SK-N-MC (cell line): ENCODE measurements at regions not wholly inside any gene's neighbourhood (a gene's known extent, or its start where the extent isn't known, plus 50 kb on each side); places are given as distances from the start of the nearest gene placed in this dataset.
"Not testable (repeated sequence)": the region's sequence is repeated elsewhere in the genome, so short reads cannot be mapped to it uniquely, and the experiment has no call there.

ENCODE experiments used
- DNase-seq: peaks from one replicate; pipeline ENCODE4 v3.0.0-alpha.2; 2011; ENCODE audit warnings: low read depth, low spot score
- H3K27ac ChIP-seq: fragments of 200-600 bp; sonication (generic); 2 replicates; pipeline ENCODE4 v1.5.1; 2016; ENCODE audit warnings: mixed run types
- H3K36me3 ChIP-seq: fragments of 200-600 bp; sonication (generic); 2 replicates; pipeline ENCODE4 v1.6.1; 2017; ENCODE audit warnings: antibody characterized with exemption, low read length, mixed read lengths; ENCODE audit not compliant: insufficient read depth
- H3K4me3 ChIP-seq: fragments of 200-600 bp; sonication (generic); 2 replicates; pipeline ENCODE4 v1.5.1; 2016
- H3K9ac ChIP-seq: fragments of 200-600 bp; sonication (generic); 2 replicates; pipeline ENCODE4 v1.8.0; 2017; ENCODE audit warnings: mixed run types, mixed read lengths; ENCODE audit not compliant: insufficient read length
- H3K9me3 ChIP-seq: fragments of 200-600 bp; sonication (generic); 2 replicates; pipeline ENCODE4 v1.6.1; 2017; ENCODE audit warnings: low read depth, mild to moderate bottlenecking, antibody characterized with exemption, low read length, moderate library complexity, mixed read lengths
- EZH2 ChIP-seq: fragments of 200-600 bp; sonication (generic); IDR thresholded peaks from one replicate; pipeline ENCODE4 v1.6.1; 2017; ENCODE audit warnings: antibody characterized with exemption
- FOXP2 ChIP-seq: optimal IDR thresholded peaks from 2 replicates; pipeline ENCODE3; 2011; ENCODE audit warnings: mild to moderate bottlenecking, moderate library complexity; ENCODE audit not compliant: insufficient read depth; ENCODE audit errors: extremely low read length, control extremely low read depth
- POLR2AphosphoS5 ChIP-seq: IDR thresholded peaks from 2 replicates; pipeline ENCODE4 v1.6.1; 2012; ENCODE audit warnings: mild to moderate bottlenecking, low read depth, low read length, borderline replicate concordance

DNA sequence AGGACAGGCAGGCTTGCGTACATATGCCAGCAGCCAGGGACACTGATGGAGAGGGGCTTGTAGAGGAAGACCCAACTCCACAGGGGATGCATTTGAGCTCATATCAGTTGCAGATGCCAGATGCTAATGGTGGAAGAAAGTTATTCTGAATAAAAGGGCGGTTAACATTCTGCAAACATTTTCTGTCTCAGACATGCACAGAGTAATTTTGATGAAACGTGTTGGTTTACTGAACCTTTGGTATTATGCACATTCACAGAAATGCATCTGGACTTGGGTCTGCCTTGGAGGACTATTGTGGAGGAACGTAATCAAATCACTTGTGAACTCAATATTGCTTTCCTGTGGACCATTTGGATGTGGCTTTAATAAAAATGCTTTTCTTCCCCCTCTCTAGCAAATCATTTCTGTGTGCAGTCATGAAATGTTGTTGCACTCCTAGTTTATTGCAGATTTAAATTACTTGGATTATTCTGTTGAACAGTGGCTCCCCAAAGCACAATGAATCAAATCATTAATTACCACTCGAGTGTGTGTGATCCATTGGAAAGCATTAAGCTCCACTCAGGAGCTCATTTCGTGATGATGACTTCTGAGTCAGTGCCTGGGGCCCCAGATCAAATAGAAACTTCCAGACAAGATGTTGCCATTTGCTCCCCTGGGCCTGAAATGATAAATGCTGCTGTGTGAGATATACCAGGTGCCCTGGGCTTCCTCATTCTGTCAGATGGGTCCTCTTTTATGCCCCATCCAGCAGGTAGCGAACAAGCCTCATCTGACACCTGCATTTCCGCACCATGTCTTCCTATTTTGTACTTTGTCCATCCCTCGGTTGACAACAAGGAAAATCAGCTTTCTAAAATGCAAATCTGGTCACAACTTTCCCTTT, 697.0 kb upstream of the HS6ST1 start:
- DNase-seq: no peak
- H3K36me3 ChIP-seq: no peaks in the 10 kb centered on the region
- H3K9ac ChIP-seq: no peak overlapping the region

DNA sequence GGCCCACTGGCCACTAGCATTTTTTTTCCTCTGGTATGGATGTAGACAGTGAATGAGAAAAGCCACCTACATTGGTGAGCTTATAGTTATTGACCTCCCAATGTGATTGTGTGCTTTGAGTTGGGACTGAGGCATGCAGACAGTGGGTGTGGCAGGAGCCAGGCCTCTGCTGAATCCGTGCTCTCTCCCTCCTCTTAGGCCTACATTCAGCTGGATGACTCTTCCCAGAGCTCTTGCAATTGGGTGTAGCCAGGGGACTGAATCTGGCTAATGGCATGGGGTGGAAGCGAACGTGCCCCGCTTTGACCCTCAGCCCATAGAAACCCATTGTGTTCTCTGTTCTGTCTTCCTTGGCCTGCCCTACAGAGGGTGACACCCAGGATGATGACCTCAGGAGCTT, 698.3 kb upstream of the HS6ST1 start:
- Histone ChIP-seq H3K9ac (no peak overlapping the region), H3K27ac (no peak overlapping the region), H3K4me3 (no peak overlapping the region), H3K9me3 (no peaks in the 10 kb centered on the region), H3K36me3 (no peaks in the 10 kb centered on the region)
- no peak for DNase-seq
- TF ChIP-seq EZH2 (no peak), FOXP2 (no peak)

More for the DNA sequence above, 697.0 kb upstream of the HS6ST1 start:
- Histone ChIP-seq H3K27ac (no peak overlapping the region), H3K4me3 (no peak overlapping the region), H3K9me3 (no peaks in the 10 kb centered on the region)
- TF ChIP-seq FOXP2 (no peak), EZH2 (no peak), POLR2AphosphoS5 (no peak)

DNA sequence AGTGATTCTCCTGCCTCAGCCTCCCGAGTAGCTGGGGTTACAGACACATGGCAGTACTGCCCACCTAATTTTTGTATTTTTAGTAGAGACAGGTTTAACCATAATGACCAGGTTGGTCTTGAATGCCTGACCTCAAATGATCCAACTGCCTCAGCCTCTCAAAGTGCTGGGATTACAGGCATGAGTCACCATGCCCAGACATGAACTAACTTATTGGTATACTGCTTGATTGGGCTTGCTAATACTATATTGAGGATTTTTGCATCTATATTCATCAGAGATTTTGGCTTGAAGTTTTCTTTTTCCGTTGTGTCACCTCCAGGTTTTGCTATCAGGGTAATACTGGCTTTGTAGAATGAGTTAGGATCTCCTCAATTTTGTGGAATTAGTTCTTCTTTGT, 706.1 kb upstream of the HS6ST1 start:
- DNase-seq: no peak
- Histone ChIP-seq H3K36me3 (no peaks in the 10 kb centered on the region), H3K9me3 (no peaks in the 10 kb centered on the region), H3K9ac (no peak overlapping the region), H3K4me3 (no peak overlapping the region), H3K27ac (no peak overlapping the region)
- TF ChIP-seq FOXP2: no peak
- no peak for TF ChIP-seq EZH2
- TF ChIP-seq POLR2AphosphoS5: no peak

DNA sequence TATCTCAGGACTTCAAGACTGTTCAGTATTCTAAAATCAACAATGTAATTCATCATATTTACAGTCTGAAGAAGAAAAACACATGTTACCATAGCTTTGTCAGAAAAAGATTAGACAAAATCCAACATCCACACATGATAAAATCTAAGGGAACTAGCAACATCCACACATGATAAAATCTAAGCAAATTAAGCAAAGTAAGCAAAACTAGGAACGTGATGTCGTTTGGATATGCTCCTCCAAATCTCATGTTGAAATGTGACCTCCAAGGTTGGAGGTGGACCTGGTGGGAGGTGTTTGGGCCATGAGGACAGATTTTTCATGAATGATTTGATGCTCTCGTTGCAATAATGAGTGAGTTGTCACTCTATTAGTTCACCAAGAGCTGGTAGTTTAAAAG, 717.3 kb upstream of the HS6ST1 start:
- H3K36me3 ChIP-seq: no peaks in the 10 kb centered on the region
- H3K4me3 ChIP-seq: no peak overlapping the region
- no peaks in the 10 kb centered on the region for H3K9me3 ChIP-seq
- no peak overlapping the region for H3K9ac ChIP-seq
- no peak for DNase-seq
- no peak overlapping the region for H3K27ac ChIP-seq
- TF ChIP-seq FOXP2 (no peak), POLR2AphosphoS5 (no peak), EZH2 (no peak)

DNA sequence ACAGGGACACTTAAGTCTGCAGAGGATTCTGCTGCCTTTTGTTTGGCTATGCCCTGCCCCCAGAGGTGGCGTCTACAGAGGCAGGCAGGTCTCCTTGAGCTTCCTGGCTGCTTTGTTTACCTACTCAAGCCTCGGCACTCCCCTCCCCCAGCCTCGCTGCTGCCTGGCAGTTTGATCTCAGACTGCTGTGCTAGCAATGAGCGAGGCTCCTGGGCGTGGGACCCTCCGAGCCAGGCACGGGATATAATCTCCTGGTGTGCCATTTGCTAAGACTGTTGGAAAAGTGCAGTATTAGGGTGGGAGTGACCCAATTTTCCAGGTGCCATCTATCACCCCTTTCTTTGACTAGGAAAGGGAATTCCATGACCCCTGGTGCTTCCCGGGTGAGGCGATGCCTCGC, 725.0 kb upstream of the HS6ST1 start:
- not testable (repeated sequence) for H3K36me3 ChIP-seq, H3K9me3 ChIP-seq, H3K27ac ChIP-seq

DNA sequence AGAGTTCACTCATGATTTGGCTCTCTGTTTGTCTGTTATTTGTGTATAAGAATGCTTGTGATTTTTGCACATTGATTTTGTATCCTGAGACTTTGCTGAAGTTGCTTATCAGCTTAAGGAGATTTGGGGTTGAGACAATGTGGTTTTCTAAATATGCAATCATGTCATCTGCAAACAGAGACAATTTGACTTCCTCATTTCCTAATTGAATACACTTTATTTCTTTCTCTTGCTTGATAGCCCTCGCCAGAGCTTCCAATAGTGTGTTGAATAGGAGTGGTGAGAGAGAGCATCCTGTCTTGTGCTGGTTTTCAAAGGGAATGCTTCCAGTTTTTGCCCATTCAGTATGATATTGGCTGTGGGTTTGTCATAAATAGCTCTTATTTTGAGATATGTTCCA, 727.8 kb upstream of the HS6ST1 start:
- DNase-seq, H3K4me3 ChIP-seq, H3K9ac ChIP-seq, H3K9me3 ChIP-seq, H3K36me3 ChIP-seq, H3K27ac ChIP-seq: not testable (repeated sequence)

More for the DNA sequence above, 725.0 kb upstream of the HS6ST1 start:
- not testable (repeated sequence) for DNase-seq, H3K9ac ChIP-seq, H3K4me3 ChIP-seq

DNA sequence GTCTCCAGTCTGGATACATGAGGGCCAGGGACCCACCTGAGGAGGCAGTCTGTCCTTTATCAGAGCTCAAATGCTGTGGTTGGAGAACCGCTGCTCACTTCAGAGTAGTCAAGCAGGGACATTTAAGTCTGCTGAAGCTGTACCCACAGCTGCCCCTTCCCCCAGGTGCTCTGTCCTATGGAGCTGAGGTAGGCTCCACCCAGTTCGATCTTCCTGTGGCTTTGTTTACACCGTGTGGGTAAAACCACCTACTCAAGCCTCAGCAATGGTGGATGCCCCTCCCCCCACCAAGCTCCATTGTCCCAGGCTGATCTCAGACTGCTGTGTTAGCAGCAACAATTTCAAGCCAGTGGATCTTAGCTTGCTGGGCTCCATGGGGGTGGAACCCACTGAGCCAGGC, 731.4 kb upstream of the HS6ST1 start:
- H3K9ac ChIP-seq: no peak overlapping the region
- no peaks in the 10 kb centered on the region for H3K36me3 ChIP-seq
- no peak overlapping the region for H3K4me3 ChIP-seq
- no peak for DNase-seq
- no peak for TF ChIP-seq EZH2
- no peak for TF ChIP-seq FOXP2
- no peak for TF ChIP-seq POLR2AphosphoS5
- H3K27ac ChIP-seq: no peak overlapping the region
- no peaks in the 10 kb centered on the region for H3K9me3 ChIP-seq

DNA sequence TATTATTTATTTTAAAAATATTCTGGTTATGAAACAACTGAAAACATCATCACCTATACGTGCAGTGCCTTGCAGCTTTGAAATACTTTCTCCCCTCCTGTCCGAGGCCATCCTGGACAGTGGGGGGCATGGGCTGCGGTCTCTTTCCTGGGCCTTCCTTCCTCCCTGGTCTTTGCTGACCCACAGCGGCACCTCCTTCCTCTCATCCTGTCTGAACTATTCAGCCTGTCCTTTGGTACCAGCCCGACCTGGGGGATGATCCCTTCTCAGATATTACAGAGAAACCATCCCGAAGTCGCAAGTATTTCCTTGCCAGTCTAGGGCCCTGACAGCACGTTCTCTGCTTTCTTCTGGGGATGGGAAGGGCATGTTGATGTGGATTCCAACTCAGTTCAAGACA, 736.6 kb upstream of the HS6ST1 start:
- no peak overlapping the region for H3K27ac ChIP-seq
- no peaks in the 10 kb centered on the region for H3K9me3 ChIP-seq
- TF ChIP-seq EZH2 (no peak), POLR2AphosphoS5 (no peak), FOXP2 (no peak)
- no peak for DNase-seq
- no peak overlapping the region for H3K4me3 ChIP-seq
- H3K9ac ChIP-seq: no peak overlapping the region
- H3K36me3 ChIP-seq: no peaks in the 10 kb centered on the region

DNA sequence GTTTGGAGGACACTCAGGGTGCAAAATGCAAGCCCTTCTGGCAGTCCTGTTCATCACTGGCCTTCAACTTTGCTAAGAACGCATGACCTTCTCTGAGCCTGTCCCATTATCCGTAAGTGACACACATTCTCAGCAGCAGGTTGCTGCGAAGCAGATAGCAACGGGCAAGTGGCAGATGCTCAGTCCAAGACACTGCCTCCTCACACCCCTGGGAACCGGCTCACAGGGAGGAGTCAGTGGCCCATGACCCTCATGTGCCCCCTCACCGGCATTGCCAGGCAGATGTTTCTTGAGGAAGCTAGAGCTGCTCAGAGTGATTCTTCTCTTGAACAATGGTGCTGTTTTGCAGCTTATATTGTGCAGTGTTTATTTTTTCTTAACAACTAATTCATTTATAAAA, 737.2 kb upstream of the HS6ST1 start:
- no peak overlapping the region for H3K27ac ChIP-seq
- no peak for TF ChIP-seq POLR2AphosphoS5
- TF ChIP-seq FOXP2: no peak
- no peak for TF ChIP-seq EZH2
- H3K9me3 ChIP-seq: no peaks in the 10 kb centered on the region

More for the DNA sequence above, 737.2 kb upstream of the HS6ST1 start:
- Histone ChIP-seq H3K36me3 (no peaks in the 10 kb centered on the region), H3K9ac (no peak overlapping the region), H3K4me3 (no peak overlapping the region)
- DNase-seq: no peak
